ENCODE measurements at regions not wholly inside any gene's neighbourhood (a gene's known extent, or its start where the extent isn't known, plus 50 kb on each side); places are given as distances from the start of the nearest gene placed in this dataset.

DNA sequence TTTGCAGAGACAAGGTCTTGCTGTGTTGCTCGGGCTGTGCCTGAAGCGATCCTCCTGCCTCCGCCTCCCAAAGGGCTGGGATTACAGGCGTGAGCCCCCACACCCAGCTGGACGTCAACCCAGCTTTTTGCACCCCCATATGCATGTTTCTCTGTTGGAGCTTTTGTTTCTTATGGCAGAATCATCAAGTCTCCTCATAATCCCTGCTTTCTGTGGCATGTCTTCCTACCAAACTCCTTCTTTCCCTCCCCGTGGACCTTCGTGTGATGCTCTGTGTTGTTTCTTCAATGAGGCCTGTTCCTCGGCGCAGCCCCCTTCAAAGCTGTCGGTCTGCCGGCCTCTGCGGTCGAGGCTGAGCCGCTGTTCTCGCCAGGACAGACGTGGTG, 71.6 kb downstream of the METRNL start:
- no peaks in the 10 kb centered on the region for H3K36me3 ChIP-seq
- H3K9me3 ChIP-seq = no peaks in the 10 kb centered on the region
- intact Hi-C loops (cut with DNase I) = no loop called here
- TF ChIP-seq, protein P1, sequence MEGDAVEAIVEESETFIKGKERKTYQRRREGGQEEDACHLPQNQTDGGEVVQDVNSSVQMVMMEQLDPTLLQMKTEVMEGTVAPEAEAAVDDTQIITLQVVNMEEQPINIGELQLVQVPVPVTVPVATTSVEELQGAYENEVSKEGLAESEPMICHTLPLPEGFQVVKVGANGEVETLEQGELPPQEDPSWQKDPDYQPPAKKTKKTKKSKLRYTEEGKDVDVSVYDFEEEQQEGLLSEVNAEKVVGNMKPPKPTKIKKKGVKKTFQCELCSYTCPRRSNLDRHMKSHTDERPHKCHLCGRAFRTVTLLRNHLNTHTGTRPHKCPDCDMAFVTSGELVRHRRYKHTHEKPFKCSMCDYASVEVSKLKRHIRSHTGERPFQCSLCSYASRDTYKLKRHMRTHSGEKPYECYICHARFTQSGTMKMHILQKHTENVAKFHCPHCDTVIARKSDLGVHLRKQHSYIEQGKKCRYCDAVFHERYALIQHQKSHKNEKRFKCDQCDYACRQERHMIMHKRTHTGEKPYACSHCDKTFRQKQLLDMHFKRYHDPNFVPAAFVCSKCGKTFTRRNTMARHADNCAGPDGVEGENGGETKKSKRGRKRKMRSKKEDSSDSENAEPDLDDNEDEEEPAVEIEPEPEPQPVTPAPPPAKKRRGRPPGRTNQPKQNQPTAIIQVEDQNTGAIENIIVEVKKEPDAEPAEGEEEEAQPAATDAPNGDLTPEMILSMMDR (IDR thresholded peaks at IDR 0.05) = no peak
- no peak for TF ChIP-seq POLR2A (IDR thresholded peaks at IDR 0.05)
- DNase-seq = no peak
- H3K27me3 ChIP-seq = no peaks in the 10 kb centered on the region
- no peak overlapping the region for H3K27ac ChIP-seq
- WGBS, 2 donors = 79 to 89% methylated on average over 16 of the region's 16 CpGs
- no peak overlapping the region for H3K4me3 ChIP-seq (replicated peaks in 1 of 3)
- no peaks in the 10 kb centered on the region for H3K4me1 ChIP-seq

DNA sequence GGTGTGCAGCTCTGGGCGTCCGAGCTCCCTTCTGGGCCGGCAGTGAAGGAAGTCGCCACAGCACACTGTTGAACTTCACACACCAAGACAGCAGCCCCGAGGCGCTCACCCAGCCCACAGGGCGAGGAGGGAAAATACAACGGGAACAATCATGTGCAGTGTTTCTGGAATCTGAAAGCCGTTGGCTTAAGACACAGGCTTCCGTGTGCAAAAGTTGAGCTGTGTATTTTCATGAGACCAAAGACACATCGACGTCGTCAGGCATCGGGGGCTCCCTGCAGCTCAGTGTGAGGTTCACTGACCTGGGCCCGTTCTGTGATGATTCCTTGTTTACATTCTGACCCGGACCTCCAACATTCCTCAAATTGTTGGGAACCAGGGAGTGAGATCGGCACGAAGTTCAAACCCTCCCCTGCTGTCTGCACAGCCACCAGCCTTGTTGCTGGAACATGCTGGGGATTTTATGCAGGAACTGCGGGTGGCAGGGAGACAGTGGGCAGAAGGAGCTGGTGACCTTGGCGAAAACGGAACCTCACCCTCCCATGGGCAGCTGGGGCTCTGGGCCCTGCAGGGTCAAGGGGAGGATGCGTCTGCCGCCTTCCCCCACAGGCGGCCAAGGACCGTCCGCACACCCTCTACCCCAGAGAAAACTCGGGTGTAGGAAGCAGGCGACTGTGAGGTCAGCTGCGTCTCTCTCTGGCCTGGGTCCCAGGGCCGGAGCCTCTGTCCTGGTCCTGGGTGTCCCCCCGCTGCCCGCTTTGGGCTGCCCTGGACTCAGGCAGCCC, 72.2 kb downstream of the METRNL start:
- Histone ChIP-seq H3K4me3 (replicated peaks in 1 of 3) (no peak overlapping the region), H3K27ac (no peak overlapping the region), H3K9me3 (no peaks in the 10 kb centered on the region), H3K4me1 (no peaks in the 10 kb centered on the region), H3K27me3 (no peaks in the 10 kb centered on the region), H3K36me3 (no peaks in the 10 kb centered on the region)
- no peak for DNase-seq
- TF ChIP-seq POLR2A (IDR thresholded peaks at IDR 0.05) = no peak
- TF ChIP-seq, protein P1 (IDR thresholded peaks at IDR 0.05) = no peak
- intact Hi-C loops (cut with DNase I) = no loop called here
- WGBS, 2 donors = 57 to 65% methylated on average over 24 to 28 of the region's 32 CpGs

DNA sequence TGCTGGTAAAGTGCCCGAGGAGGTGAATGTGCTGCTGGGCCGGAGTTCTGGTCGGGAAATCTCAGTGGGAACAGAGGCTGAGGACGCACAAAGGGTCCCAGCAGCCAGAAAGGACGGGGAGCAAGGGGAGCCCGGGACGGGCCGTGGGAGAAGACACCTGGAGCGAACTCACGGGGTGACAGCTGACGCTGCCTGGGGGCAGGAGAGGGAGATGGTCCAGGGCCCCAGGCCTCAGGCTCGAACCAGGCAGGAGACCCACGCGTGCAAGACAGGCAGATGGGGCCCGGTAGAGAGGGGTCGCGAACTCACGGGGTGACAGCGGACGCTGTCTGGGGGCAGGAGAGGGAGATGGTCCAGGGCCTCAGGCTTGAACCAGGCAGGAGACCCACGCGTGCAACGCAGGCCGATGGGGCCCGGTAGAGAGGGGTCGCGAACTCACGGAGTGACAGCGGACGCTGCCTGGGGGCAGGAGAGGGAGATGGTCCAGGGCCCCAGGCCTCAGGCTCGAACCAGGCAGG, 72.9 kb downstream of the METRNL start:
- no peak for DNase-seq
- Histone ChIP-seq H3K4me3 (replicated peaks in 1 of 3) (no peak overlapping the region), H3K9me3 (no peaks in the 10 kb centered on the region), H3K27ac (no peak overlapping the region), H3K36me3 (no peaks in the 10 kb centered on the region), H3K27me3 (no peaks in the 10 kb centered on the region), H3K4me1 (no peaks in the 10 kb centered on the region)
- TF ChIP-seq, protein P1 (IDR thresholded peaks at IDR 0.05) = no peak
- TF ChIP-seq POLR2A (IDR thresholded peaks at IDR 0.05) = no peak
- intact Hi-C loops (cut with DNase I) = no loop called here
- 93 to 94% methylated on average over 27 to 31 of the region's 31 CpGs for WGBS, 2 donors

DNA sequence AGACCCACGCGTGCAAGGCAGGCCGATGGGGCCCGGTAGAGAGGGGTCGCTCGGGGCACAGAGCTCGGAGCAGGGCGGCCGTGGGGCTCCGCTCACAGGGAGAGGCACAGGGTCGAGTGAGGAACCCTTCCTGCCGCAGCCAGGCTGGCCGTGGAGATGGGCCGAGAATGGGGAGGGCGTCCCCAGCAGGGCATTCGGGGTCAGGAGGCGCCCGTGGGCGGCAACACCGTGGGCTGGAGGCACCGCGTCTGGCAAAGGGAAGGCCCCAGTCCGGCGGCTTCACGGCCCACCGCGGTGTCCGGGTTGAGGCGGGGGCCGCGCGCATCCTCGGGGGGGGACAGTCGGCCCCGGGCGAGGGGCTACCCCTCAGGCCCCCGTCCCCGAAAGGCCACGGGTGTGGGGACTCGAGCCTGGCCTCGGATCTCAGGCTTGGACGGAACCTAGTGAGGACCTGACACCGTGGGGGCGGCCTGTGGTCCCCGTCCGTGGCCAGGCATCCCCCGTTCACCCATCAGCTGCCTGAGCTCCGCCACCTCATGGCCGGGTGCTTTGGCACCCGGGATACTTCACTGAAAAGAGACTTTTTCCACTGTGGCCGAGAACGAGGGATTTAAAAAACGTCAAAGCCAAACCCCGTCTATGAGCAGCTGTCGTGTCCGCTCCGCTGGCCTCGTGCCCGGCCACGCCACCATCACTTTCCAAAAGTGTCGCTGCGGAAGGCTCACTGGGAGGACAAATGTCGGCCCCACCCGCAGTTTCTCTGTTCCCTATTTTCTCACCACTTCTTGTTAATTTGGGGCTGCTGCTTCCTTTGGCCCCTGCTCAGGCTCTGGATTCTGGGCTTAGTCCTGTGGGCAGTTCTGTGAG, 73.6 kb downstream of the METRNL start:
- TF ChIP-seq, protein P1 (IDR thresholded peaks at IDR 0.05) = no peak
- no peak for TF ChIP-seq POLR2A (IDR thresholded peaks at IDR 0.05)
- Histone ChIP-seq H3K27me3 (no peaks in the 10 kb centered on the region), H3K9me3 (no peaks in the 10 kb centered on the region), H3K4me1 (no peaks in the 10 kb centered on the region), H3K36me3 (no peaks in the 10 kb centered on the region), H3K4me3 (replicated peaks in 1 of 3) (no peak overlapping the region), H3K27ac (no peak overlapping the region)
- intact Hi-C loops (cut with DNase I) = no loop called here
- 89% methylated on average over 53 to 64 of the region's 64 CpGs for WGBS, 2 donors
- peak in 1 of 2 donors; percentile 28 for DNase-seq
